NOMO-1 (cell line): ENCODE measurements at regions not wholly inside any gene's neighbourhood (a gene's known extent, or its start where the extent isn't known, plus 50 kb on each side); places are given as distances from the start of the nearest gene placed in this dataset.

Experiments used
- DNase-seq, 2 experiments: peaks; one replicate each; lab custom pipeline; 2025; ENCODE audit not compliant: unreplicated experiment in 2 of 2; lab: John Stamatoyannopoulos, UW

GRCh38 chr16:25464058-25464457 lies 206.4 kb upstream of the ZKSCAN2 start:
- no peak for DNase-seq

- DNase-seq: no peak
Measured at GRCh38 chr16:25449802-25450201, 192.2 kb upstream of the ZKSCAN2 start.

GRCh38 chr16:25443994-25444393 lies 186.3 kb upstream of the ZKSCAN2 start:
- no peak for DNase-seq

GRCh38 chr16:25434064-25434463 lies 176.4 kb upstream of the ZKSCAN2 start:
- no peak for DNase-seq

- DNase-seq: no peak
Measured at GRCh38 chr16:25433388-25433787, 175.7 kb upstream of the ZKSCAN2 start.

DNA sequence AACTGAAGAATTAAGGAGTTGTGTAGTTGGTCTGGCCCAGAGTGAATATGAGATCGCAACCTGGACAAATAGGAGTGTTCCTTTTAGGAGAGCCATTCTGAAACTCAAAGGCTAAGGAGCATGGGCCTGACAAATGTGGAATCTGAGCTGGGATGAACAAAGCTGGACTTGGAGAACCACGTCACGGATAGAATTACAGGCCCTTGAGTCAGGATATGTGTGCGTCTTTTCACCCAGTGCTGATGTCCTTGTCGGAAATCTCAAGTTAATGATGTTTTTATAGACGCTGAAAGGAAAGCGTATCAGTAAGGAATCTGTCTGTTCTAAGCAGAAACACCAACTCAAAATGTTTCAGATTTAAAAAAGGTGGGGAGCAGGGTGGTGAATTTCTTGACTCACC lies 173.8 kb upstream of the ZKSCAN2 start:
- no peak for DNase-seq

DNA sequence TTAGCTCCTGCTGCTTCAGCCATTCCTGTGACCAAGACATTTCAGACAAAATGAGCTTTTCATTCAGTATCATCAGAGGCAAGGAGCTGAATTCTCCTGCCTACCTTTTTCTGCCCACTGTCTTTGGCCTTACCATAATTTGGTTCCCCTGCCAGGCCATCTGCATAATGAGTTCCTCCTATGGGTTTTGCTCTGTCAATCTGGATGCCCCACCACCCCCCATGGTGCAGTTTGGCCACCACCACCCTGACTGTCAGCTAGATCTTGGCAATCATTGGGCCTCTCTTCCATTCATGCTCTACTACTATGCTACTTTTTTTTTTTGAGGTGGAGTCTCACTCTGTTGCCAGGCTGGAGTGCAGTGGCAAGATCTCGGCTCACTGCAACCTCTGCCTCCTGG lies 169.2 kb upstream of the ZKSCAN2 start:
- no peak for DNase-seq

GRCh38 chr16:25419681-25420080 lies 162.0 kb upstream of the ZKSCAN2 start:
- no peak for DNase-seq

GRCh38 chr16:25419153-25419552 lies 161.5 kb upstream of the ZKSCAN2 start:
- DNase-seq: no peak

- no peak for DNase-seq
Measured at GRCh38 chr16:25416002-25416401, 158.4 kb upstream of the ZKSCAN2 start.

DNA sequence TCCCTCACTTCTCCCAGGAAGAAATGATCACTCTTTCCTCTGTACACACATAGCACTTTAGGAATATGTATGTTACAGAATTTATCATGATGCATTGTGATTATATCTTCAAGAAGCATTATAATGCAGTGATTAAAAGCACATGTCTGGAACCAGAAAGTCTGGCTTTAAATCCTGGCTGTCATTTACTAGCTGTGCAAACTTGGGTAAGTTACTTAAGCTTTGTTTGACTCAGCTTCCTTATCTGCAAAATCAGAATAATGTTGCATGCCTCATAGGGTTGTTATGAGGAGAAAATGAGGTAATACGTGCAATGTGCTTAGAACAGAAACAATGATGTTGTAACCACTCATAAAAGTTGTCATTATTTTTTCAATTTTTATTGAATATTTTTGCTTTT lies 156.3 kb upstream of the ZKSCAN2 start:
- no peak for DNase-seq

GRCh38 chr16:25413133-25413532 lies 155.5 kb upstream of the ZKSCAN2 start:
- no peak for DNase-seq

DNA sequence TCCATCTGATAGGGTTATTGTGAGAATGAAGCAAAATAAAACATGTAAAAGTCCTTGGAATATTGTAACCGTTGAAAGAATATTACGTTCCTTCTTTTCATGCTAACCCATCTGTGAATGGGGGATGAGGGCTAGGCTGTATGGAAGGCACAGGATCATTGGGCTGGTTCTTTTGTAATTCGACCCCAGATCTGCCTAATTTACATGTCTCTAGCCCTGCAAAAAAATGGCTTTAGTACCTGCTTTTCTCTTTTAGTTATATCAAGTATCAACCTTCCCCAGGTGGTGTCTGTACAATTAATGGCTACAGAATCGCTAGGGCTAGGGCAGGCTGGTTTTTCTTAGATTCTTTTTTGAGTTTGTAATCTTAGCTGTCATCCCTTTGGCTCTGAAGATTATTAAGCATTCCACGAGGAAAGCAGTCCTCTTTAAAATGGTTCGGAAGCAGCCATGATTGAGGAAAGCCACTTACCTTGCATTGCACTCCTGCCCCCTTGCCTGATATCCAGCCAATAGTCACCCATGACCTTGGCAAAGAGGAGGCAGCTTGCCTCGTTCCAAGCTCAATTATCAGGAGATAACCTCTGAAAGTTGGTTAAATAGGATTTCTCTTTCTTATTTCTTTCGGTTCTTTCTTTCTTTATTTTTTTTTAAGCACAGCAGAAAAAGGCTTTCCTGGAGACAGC lies 153.9 kb upstream of the ZKSCAN2 start:
- no peak for DNase-seq

- DNase-seq: no peak
Measured at GRCh38 chr16:25403852-25404251, 146.2 kb upstream of the ZKSCAN2 start.

- no peak for DNase-seq
Measured at GRCh38 chr16:25395528-25395927, 137.9 kb upstream of the ZKSCAN2 start.

DNA sequence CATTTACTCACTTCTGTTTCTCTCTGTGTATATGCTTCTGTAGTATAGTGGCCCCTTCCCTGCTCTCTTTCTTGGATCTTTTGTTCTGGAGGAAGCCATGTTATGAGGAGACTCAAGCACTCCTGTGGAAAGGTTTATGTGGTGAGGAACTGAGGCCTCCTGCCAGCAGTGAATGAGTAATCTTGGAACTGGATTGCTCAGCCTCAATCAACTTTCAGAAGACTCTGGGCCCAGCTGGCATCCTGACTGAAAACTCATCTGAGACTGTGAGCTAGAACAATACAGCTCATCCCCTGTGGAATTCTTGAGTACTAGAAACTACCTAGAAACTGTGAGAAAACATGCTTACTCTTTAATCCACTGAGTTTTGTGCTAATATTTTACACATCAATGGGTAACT lies 133.1 kb upstream of the ZKSCAN2 start:
- no peak for DNase-seq

DNA sequence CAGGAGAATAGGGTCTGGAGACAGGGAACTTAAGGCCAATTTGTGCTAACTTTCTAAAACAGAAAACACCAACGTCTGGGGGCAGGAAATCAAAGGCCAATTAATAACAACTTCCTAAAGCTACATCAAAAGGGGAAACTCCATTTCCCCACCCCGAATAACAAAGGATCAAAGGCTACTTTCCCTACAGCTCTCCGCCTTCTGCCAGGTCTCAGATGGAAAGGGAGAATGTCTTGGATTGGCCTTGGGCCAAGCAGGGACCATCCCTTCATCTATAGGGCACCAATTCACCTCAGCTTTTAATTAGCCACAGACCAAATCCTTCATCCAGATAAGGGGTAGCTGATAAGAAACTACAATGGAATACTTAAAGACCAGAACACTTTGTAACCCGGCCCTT lies 116.9 kb upstream of the ZKSCAN2 start:
- DNase-seq: no peak

- no peak for DNase-seq
Measured at GRCh38 chr16:25372716-25373115, 115.1 kb upstream of the ZKSCAN2 start.

- no peak for DNase-seq
Measured at GRCh38 chr16:25371342-25371741, 113.7 kb upstream of the ZKSCAN2 start.

DNA sequence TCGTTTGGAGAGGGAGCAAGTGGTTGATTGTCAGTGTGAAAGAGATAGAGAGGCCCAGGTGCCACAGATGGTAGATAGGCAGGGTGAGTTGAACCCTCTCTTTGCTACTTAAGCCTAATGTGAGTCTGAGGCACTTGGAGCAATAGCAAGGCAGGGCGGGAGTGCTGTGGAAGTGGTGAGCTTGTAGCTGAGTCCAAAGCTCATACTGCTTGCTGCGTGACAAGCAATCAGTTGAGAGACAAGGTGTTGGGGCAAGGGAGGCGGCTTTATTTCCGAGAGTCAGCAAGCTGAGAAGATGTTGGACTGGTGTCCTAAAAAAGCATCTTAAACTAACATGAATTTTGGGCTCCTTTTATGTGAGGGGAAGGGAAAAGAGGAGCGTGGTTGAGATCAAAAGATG lies 112.9 kb upstream of the ZKSCAN2 start:
- no peak for DNase-seq

DNA sequence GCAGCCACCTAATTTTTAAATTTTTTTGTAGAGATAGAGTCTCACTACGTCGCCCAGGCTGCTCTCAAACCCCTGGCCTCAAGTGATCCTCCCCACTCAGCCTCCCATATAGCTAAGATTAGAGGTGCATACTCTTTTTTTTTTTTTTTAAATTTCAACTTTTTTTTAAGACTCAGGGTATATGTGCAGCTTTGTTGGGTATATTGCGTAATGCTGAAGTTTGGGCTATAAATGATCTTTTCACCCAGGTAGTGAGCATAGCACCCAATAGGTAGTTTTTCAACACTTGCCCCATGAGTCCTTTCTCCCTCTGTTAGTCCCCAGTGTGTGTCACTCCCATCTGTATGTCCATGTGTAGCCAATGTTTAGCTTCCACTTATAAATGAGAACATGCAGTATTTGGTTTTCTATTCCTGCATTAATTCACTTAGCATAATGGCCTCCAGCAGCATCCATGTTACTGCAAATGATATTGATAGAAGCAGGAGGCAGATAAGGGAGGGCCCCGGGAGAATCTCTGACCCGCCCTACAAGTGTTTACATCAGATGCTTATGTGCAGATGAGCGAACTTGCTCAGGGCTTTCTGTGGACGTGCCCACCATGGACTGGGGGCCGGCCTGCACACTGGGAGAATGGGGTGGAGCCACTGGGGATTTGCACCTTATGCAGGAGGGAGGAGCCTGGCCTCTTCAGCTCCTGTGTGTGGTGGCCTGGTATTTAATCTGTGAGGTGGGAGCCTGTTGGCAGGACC lies 110.3 kb upstream of the ZKSCAN2 start:
- no peak for DNase-seq

DNA sequence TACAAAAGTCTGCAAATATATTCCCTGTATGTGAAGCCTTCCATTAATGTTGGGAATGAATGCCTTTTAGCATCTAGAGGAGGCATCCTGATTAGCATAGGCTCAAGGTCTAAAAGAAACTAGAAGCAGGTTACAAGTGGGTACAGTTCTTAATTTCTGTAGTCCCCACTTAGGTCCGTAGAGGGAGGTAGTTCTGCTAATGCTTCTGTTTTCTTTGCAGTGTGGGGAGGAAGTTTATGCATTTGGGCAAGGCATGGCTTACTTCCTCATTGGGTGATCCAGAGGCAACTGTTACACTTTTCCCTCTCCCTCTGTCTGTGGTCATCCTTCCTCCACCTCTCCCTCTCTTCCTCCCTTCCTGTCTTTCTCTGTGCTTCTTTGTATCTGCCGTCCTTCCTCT lies 108.4 kb upstream of the ZKSCAN2 start:
- DNase-seq: peak; percentile 2 to 18
